Stimulated activated CD8-positive, alpha-beta memory T cell treated with anti-CD3 and anti-CD28 coated beads, Interleukin-4, amount 100 ng/mL, for 48 hours (primary cell): ENCODE measurements at regions not wholly inside any gene's neighbourhood (a gene's known extent, or its start where the extent isn't known, plus 50 kb on each side); places are given as distances from the start of the nearest gene placed in this dataset.
"Not testable (repeated sequence)": the region's sequence is repeated elsewhere in the genome, so short reads cannot be mapped to it uniquely, and the experiment has no call there.

ENCODE experiments used
- DNase-seq: peaks from one replicate; pipeline ENCODE4 v3.0.0-alpha.2; 2020

GRCh38 chr21:23809573-23809972 lies 1797.7 kb downstream of the MRPL39 start:
- DNase-seq: no peak

DNA sequence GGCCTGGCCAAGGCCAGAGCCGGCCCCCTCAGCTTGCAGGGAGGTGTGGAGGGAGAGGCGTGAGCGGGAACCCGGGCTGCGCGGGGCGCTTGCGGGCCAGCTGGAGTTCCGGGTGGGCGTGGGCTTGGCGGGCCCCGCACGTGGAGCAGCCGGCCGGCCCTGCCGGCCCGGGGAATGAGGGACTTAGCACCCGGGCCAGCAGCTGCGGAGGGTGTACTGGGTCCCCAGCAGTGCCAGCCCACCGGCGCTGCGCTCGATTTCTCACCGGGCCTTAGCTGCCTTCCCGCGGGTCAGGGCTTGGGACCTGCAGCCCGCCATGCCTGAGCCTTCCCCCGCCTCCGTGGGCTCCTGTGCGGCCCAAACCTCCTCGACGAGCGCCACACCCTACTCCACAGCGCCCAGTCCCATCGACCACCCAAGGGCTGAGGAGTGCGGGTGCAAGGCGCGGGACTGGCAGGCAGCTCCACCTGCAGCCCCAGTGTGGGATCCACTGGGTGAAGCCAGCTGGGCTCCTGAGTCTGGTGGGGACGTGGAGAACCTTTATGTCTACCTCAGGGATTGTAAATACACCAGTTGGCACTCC lies 1800.2 kb downstream of the MRPL39 start:
- DNase-seq: not testable (repeated sequence)

DNA sequence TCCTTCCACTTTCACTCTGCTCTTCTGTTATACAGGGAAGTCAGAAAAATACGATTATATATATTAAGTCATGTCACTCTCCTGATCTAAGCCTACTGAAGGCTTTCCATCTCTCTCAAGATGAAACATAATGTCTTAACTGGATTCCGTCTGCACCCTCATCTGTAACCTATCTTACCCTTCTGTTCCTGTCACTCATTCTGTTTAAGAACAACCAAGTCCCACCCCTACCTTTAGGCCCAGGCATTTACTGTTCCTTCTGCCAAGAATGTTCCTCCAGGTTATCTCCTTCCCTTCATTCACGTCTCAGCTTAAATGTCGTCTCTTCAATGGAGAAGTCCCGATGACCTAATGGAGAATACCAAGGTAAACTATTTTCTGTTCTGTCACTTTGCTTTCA lies 1802.4 kb downstream of the MRPL39 start:
- DNase-seq: no peak

GRCh38 chr21:23801292-23801691 lies 1806.0 kb downstream of the MRPL39 start:
- no peak for DNase-seq

GRCh38 chr21:23799376-23799775 lies 1807.9 kb downstream of the MRPL39 start:
- DNase-seq: no peak

- DNase-seq: no peak
These were observed 1815.0 kb downstream of the MRPL39 start for GRCh38 chr21:23792300-23792699.

DNA sequence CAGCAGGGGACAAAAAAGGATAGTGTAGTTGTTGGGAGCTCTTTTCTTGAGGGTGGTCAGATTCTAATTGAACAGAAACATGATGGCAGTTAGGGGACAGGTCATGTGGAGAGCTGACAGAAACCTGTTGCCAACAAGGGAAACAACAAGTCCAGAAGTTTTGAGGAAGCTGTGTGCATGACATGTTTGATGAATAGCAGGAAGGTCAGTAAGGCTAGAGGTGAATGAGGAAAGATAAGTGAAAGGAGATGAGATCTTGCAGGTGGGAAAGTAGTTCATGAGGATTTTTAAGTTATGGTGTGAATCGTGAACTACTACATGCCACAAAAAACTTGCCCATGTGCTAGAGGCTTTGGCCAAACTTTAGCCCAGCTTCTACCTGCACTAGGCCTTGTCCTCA lies 1817.4 kb downstream of the MRPL39 start:
- DNase-seq: no peak

- DNase-seq: no peak
These were observed 1827.0 kb downstream of the MRPL39 start for GRCh38 chr21:23780326-23780725.

DNA sequence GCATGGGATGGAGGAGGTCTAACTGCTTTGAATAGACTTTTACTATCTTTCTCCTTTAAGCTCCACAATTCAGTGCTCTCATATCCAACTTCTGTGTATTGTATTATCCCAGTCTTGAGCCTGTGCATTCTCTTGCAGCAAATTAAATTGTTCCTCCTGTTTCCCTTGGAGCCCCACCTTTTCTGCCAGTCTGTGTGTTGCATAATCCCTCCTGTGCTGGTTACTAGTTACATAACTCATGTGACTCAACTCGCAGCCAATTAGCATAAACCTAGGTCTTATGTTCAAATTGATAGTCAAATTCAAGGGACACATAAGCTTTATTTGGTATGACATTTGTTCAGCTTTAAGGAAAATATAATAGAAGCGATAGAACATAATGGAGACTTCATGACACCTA lies 1863.5 kb downstream of the MRPL39 start:
- DNase-seq: no peak

DNA sequence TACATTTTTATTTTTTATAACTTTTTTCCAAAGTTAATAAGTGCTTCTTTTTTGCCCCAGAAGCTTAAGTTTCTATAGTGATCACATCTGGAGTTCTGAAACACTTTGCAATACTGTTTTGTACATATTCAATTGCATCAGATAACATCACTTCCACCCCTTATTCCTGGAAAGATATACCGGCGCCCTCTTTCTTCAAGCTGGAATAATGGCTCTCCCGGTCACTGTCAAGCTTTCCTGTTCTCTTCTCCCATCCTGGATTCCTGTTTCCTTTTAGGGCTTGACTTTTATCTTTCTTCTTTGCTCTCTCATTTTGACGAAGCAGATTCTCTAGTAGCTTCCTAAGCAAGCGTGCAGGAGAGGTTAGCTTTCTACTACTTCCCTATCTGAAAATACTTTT lies 1866.8 kb downstream of the MRPL39 start:
- DNase-seq: no peak

GRCh38 chr21:23732776-23733175 lies 1874.5 kb downstream of the MRPL39 start:
- no peak for DNase-seq

DNA sequence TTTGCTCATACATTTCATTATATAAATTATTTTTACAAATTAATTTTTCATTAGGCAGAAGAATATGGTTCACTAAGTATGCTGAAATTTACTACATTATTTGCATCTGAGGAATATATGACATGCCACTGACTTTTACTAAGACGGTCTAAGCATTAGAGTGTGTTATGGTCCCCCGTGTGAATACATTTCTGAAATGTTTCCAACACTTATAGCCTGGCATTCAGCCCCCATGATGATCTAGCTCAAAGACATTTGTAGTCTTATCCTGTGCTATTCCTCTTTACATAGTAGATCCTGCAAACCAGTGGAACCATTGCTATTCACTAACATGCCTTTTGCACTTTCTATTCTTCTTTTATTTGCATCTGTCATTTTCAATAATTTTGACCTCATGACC lies 1878.0 kb downstream of the MRPL39 start:
- DNase-seq: no peak

DNA sequence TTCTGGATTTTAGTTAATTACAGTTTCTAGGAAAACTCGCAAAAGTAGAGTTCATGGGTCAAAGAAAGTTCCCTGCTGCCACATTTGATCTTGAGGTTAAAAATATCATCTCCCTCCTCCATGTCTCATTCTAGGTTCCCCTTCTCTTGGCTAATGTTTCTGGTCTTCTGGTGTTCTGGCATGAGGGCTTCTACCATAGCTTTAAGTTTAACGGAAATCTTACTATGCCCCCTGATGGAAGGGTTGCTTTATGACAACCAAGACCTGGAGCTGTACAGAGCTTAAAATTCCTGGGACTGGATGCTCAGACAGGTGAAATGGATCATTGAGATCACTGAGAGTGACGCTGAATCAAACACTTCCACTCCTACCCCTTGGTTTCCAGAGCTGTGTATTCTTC lies 1881.7 kb downstream of the MRPL39 start:
- no peak for DNase-seq

- no peak for DNase-seq
These were observed 1888.6 kb downstream of the MRPL39 start for GRCh38 chr21:23718446-23719285.

- DNase-seq: no peak
These were observed 1895.1 kb downstream of the MRPL39 start for GRCh38 chr21:23712166-23712565.

DNA sequence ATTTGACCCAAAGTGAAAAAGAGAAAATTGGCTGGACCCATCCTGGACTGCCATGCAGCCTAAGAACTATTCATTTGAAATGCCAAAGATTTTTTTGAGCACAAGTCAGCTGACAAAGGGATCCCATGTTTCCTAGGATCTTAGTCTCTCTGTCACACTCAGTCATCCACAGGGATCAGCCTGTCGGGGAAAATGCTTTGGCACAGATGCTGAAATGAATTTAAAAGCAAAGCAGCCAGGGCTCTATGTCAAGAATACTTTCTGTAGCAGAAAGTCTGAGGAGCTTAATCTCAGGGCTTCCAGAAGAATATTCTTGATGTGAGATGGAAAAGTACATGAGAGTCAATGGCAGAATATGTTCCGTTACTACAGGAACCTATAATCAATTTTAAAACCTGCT lies 1900.8 kb downstream of the MRPL39 start:
- DNase-seq: no peak

- DNase-seq: no peak
These were observed 1907.9 kb downstream of the MRPL39 start for GRCh38 chr21:23699402-23699801.

DNA sequence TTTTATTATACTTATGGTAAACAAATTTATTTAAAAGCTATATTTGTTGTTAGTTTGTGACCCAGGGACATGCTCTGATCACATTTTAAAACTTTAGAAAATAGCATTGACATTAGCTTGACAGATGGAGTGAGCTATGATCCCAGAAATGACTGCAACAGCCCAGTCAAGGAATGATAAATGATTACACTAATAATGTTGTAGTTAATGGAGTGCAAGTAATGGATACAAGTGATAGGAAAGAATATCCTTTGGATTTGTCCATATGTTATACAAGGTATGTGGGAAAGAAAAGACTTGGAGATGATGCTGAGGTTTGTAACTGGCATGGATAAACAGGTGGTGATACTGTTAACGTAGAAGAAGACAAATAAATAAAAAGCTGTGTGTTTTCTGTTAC lies 1908.7 kb downstream of the MRPL39 start:
- no peak for DNase-seq

- no peak for DNase-seq
These were observed 1911.8 kb downstream of the MRPL39 start for GRCh38 chr21:23695443-23695842.

DNA sequence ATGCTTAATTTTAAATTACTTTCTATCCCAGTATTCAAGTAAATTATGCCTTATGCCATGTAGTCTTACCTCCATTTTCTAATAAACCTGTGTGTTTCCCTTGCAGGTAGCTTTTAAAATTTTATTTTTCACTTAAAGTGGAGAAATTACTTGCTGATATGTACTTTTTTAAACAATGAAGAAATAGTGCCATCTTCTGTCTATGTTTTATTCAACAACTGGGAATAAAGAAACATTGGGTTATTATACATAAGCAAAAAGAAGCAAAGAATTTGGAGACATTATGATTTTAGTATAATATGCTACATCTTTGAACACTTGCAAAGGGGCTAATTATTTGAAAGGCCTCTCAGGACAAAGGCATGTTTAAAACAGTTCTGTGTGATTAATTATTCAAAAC lies 1912.9 kb downstream of the MRPL39 start:
- no peak for DNase-seq

- DNase-seq: no peak
These were observed 1917.0 kb downstream of the MRPL39 start for GRCh38 chr21:23690316-23690715.

GRCh38 chr21:23686737-23687523 lies 1920.4 kb downstream of the MRPL39 start:
- DNase-seq: no peak

- no peak for DNase-seq
These were observed 1922.8 kb downstream of the MRPL39 start for GRCh38 chr21:23684431-23684830.

- no peak for DNase-seq
These were observed 1943.0 kb downstream of the MRPL39 start for GRCh38 chr21:23664193-23664694.
